H1 (cell line): ENCODE measurements at regions not wholly inside any gene's neighbourhood (a gene's known extent, or its start where the extent isn't known, plus 50 kb on each side); places are given as distances from the start of the nearest gene placed in this dataset.

Experiments used
- CTCF ChIA-PET: fragments of 300-600 bp; sonication (Branson Sonifier 250); formaldehyde crosslinking; loops from one replicate; lab custom pipeline; 2021; ENCODE audit not compliant: partially characterized antibody; lab: Charles Lee
- POLR2A ChIA-PET: fragments of 300-600 bp; sonication (Branson Sonifier 250); formaldehyde crosslinking; loops from one replicate; lab custom pipeline; 2021; ENCODE audit warnings: inconsistent platforms; ENCODE audit not compliant: partially characterized antibody; lab: Charles Lee
- DNase-seq, 2 experiments: peaks; one replicate each; pipeline versions ENCODE4 v3.0.0 to v3.0.0-alpha.2; 2010 to 2022; ENCODE audit warnings: low spot score in 2 of 2, low read depth in 1 of 2, mixed read lengths in 1 of 2
- FAIRE-seq: peaks from 2 replicates; lab custom pipeline; 2011; peaks lifted over from hg19 to GRCh38; lab: Jason Lieb, UNC
- H2AFZ ChIP-seq: 2 replicates; pipeline ENCODE4 v1.8.1; 2012; ENCODE audit warnings: low read length, inconsistent platforms
- H2AK5ac ChIP-seq: 2 replicates; pipeline ENCODE4 v1.6.1; 2013; ENCODE audit warnings: low read depth, low read length
- H2BK120ac ChIP-seq: replicated peaks from 2 replicates; pipeline ENCODE3; 2013; ENCODE audit warnings: low read depth, low read length, inconsistent platforms
- H2BK12ac ChIP-seq: 2 replicates; pipeline ENCODE4 v1.6.1; 2013; ENCODE audit warnings: low read depth, low read length
- H2BK15ac ChIP-seq: 2 replicates; pipeline ENCODE4 v1.6.1; 2013; ENCODE audit warnings: low read length
- H2BK20ac ChIP-seq: 2 replicates; pipeline ENCODE4 v1.6.1; 2013; ENCODE audit warnings: low read length
- H2BK5ac ChIP-seq: 2 replicates; pipeline ENCODE4 v1.6.1; 2013; ENCODE audit warnings: low read depth, low read length
- H3K14ac ChIP-seq: 2 replicates; pipeline ENCODE4 v1.6.1; 2013; ENCODE audit warnings: inconsistent platforms; ENCODE audit not compliant: insufficient read length
- H3K18ac ChIP-seq: 2 replicates; pipeline ENCODE4 v1.6.1; 2013; ENCODE audit warnings: low read length; ENCODE audit errors: extremely low read depth
- H3K23ac ChIP-seq: 2 replicates; pipeline ENCODE4 v1.6.1; 2013; ENCODE audit warnings: inconsistent platforms; ENCODE audit not compliant: insufficient read length
- H3K23me2 ChIP-seq: 2 replicates; pipeline ENCODE4 v1.6.1; 2013; ENCODE audit warnings: low read depth, low read length
- H3K27ac ChIP-seq: 2 replicates; pipeline ENCODE4 v1.6.1; 2011; ENCODE audit warnings: low read depth, low read length, inconsistent platforms
- H3K27me3 ChIP-seq, 4 experiments: replicated peaks in 1 of 4; 1 replicate in 1 of 4; 2 replicates in 3 of 4; pipeline versions ENCODE4 v1.6.1 to v1.8.1; 2011 to 2013; ENCODE audit warnings: low read length in 3 of 4, mild to moderate bottlenecking in 3 of 4, inconsistent platforms in 2 of 4, mixed read lengths in 2 of 4, moderate library complexity in 1 of 4; ENCODE audit not compliant: control insufficient read depth in 3 of 4, insufficient read depth in 3 of 4; ENCODE audit errors: extremely low read depth in 1 of 4
- H3K36me3 ChIP-seq, 4 experiments: 2 replicates each; pipeline versions ENCODE4 v1.6.1 to v1.8.1; 2011 to 2013; ENCODE audit warnings: mild to moderate bottlenecking in 4 of 4, low read length in 3 of 4, moderate library complexity in 2 of 4, control low read depth in 1 of 4, inconsistent platforms in 1 of 4; ENCODE audit not compliant: insufficient read depth in 4 of 4, control insufficient read depth in 2 of 4
- H3K4ac ChIP-seq: replicated peaks from 2 replicates; pipeline ENCODE3; 2013; ENCODE audit warnings: low read length, low read depth, mixed read lengths, inconsistent platforms; ENCODE audit not compliant: insufficient read length
- H3K4me1 ChIP-seq, 4 experiments: replicated peaks in 1 of 4; 1 replicate in 1 of 4; 2 replicates in 3 of 4; pipeline versions ENCODE4 v1.6.1 to v1.8.1; 2011 to 2013; ENCODE audit warnings: low read length in 3 of 4, inconsistent platforms in 2 of 4, mixed read lengths in 1 of 4; ENCODE audit not compliant: insufficient read depth in 4 of 4, control insufficient read depth in 3 of 4
- H3K4me2 ChIP-seq, 2 experiments: 2 replicates each; pipeline versions ENCODE4 v1.6.1 to v1.8.1; 2011 to 2013; ENCODE audit warnings: low read depth in 2 of 2, low read length in 2 of 2, control low read depth in 1 of 2, inconsistent platforms in 1 of 2, mild to moderate bottlenecking in 1 of 2; ENCODE audit not compliant: insufficient read depth in 1 of 2
- H3K4me3 ChIP-seq, 4 experiments: fragments of 200-600, 300-600 bp in 1 of 4; sonication (generic), shearing (Covaris generic), sonication (Bioruptor Twin) in 1 of 4; 2 replicates each; pipeline versions ENCODE4 v1.5.1 to v1.8.1; 2011 to 2016; ENCODE audit warnings: low read length in 4 of 4, low read depth in 3 of 4, control low read depth in 2 of 4, inconsistent platforms in 2 of 4, mild to moderate bottlenecking in 2 of 4, mixed read lengths in 1 of 4, moderate library complexity in 1 of 4; ENCODE audit not compliant: insufficient read depth in 2 of 4; ENCODE audit errors: extremely low read depth in 1 of 4
- H3K56ac ChIP-seq: replicated peaks from 2 replicates; pipeline ENCODE3; 2013; ENCODE audit warnings: low read depth, mild to moderate bottlenecking, mixed read lengths, low read length, inconsistent platforms; ENCODE audit not compliant: insufficient read length
- H3K79me1 ChIP-seq: 2 replicates; pipeline ENCODE4 v1.6.1; 2013; ENCODE audit warnings: low read depth, low read length, control low read depth
- H3K79me2 ChIP-seq, 2 experiments: 2 replicates each; pipeline versions ENCODE4 v1.6.1 to v1.8.1; 2012 to 2013; ENCODE audit warnings: low read length in 2 of 2, mild to moderate bottlenecking in 2 of 2, inconsistent platforms in 1 of 2; ENCODE audit not compliant: insufficient read depth in 2 of 2, control insufficient read depth in 1 of 2
- H3K9ac ChIP-seq, 4 experiments: replicated peaks in 1 of 4; 1 replicate in 1 of 4; 2 replicates in 3 of 4; pipeline versions ENCODE4 v1.6.1 to v1.8.1; 2011 to 2013; ENCODE audit warnings: low read depth in 3 of 4, low read length in 3 of 4, control low read depth in 2 of 4, mild to moderate bottlenecking in 2 of 4, moderate library complexity in 2 of 4, inconsistent platforms in 1 of 4; ENCODE audit errors: extremely low read depth in 1 of 4
- H3K9me3 ChIP-seq, 2 experiments: 2 replicates each; pipeline versions ENCODE4 v1.6.1 to v1.8.1; 2012 to 2013; ENCODE audit warnings: mild to moderate bottlenecking in 2 of 2, moderate library complexity in 2 of 2, control low read depth in 1 of 2, inconsistent platforms in 1 of 2, low read depth in 1 of 2, low read length in 1 of 2, mixed read lengths in 1 of 2; ENCODE audit not compliant: insufficient read depth in 2 of 2
- H4K20me1 ChIP-seq, 2 experiments: replicated peaks in 1 of 2; 2 replicates each; pipeline versions ENCODE3 to v1.8.1; 2011 to 2013; ENCODE audit warnings: inconsistent platforms in 2 of 2, low read length in 2 of 2, mild to moderate bottlenecking in 1 of 2; ENCODE audit not compliant: insufficient read depth in 2 of 2, control insufficient read depth in 1 of 2
- H4K5ac ChIP-seq: 2 replicates; pipeline ENCODE4 v1.6.1; 2013; ENCODE audit warnings: low read length, low read depth, mixed read lengths, inconsistent platforms; ENCODE audit not compliant: insufficient read length
- H4K8ac ChIP-seq: 2 replicates; pipeline ENCODE4 v1.8.0; 2013; ENCODE audit warnings: mild to moderate bottlenecking, moderate library complexity, low read length, inconsistent platforms; ENCODE audit not compliant: insufficient read depth; ENCODE audit errors: extremely low read depth
- H4K91ac ChIP-seq: replicated peaks from 2 replicates; pipeline ENCODE3; 2013; ENCODE audit warnings: low read length, mixed read lengths, inconsistent platforms; ENCODE audit not compliant: insufficient read length
- BACH1 ChIP-seq: IDR thresholded peaks from 2 replicates; pipeline ENCODE4 v1.6.1; 2012; ENCODE audit warnings: low read length, improper control_type of control experiment
- CEBPB ChIP-seq: IDR thresholded peaks from 2 replicates; pipeline ENCODE4 v1.6.1; 2012; ENCODE audit warnings: low read depth, low read length
- CHD2 ChIP-seq: IDR thresholded peaks from 2 replicates; pipeline ENCODE4 v1.6.1; 2012; ENCODE audit warnings: low read length, improper control_type of control experiment
- EGR1 ChIP-seq: IDR thresholded peaks from 2 replicates; pipeline ENCODE4 v1.6.1; 2011; ENCODE audit warnings: low read depth, low read length, borderline replicate concordance
- GTF2F1 ChIP-seq: IDR thresholded peaks from 2 replicates; pipeline ENCODE4 v1.6.1; 2012; ENCODE audit warnings: low read depth, low read length, improper control_type of control experiment, borderline replicate concordance
- KDM4A ChIP-seq: IDR thresholded peaks from one replicate; pipeline ENCODE4 v1.7.1; 2012; ENCODE audit warnings: low read depth, mild to moderate bottlenecking, moderate library complexity, low read length, inconsistent platforms; ENCODE audit not compliant: severe bottlenecking
- MAFK ChIP-seq: IDR thresholded peaks from 2 replicates; pipeline ENCODE4 v1.6.1; 2012; ENCODE audit warnings: low read depth, mild to moderate bottlenecking, improper control_type of control experiment, low read length
- NRF1 ChIP-seq: IDR thresholded peaks from 2 replicates; pipeline ENCODE4 v1.6.1; 2011; ENCODE audit warnings: mild to moderate bottlenecking, low read depth, low read length, improper control_type of control experiment
- POU5F1 ChIP-seq: IDR thresholded peaks from 2 replicates; pipeline ENCODE4 v1.6.1; 2011; ENCODE audit warnings: low read depth, mild to moderate bottlenecking, low read length, moderate library complexity
- RAD21 ChIP-seq, 2 experiments: IDR thresholded peaks in 1 of 2; conservative IDR thresholded peaks in 1 of 2; 2 replicates each; pipeline ENCODE4 v1.6.1; 2011; ENCODE audit warnings: low read depth in 2 of 2, low read length in 2 of 2, improper control_type of control experiment in 1 of 2, inconsistent platforms in 1 of 2, mild to moderate bottlenecking in 1 of 2, moderate library complexity in 1 of 2
- SP4 ChIP-seq: IDR thresholded peaks from 2 replicates; pipeline ENCODE4 v1.6.1; 2012; ENCODE audit warnings: low read length, inconsistent platforms
- SRF ChIP-seq: IDR thresholded peaks from 2 replicates; pipeline ENCODE4 v1.6.1; 2011; ENCODE audit warnings: mild to moderate bottlenecking, low read depth, low read length, moderate library complexity
- TBP ChIP-seq: IDR thresholded peaks from 2 replicates; pipeline ENCODE4 v1.6.1; 2011; ENCODE audit warnings: low read depth, low read length, improper control_type of control experiment
- WGBS, 2 experiments: shearing (Covaris generic) in 1 of 2; methylation state at CpG; one replicate each; pipeline versions ENCODE4 v1.1.6 to v1.1.7; 2013 to 2015; ENCODE audit warnings: low lambda C conversion rate in 2 of 2, mixed read lengths in 2 of 2, inconsistent platforms in 1 of 2, low coverage in 1 of 2, missing lambda C conversion rate in 1 of 2; ENCODE audit not compliant: insufficient replicate concordance in 2 of 2, insufficient coverage in 1 of 2, insufficient read length in 1 of 2; ENCODE audit errors: extremely low coverage in 1 of 2, missing lambda C conversion rate in 1 of 2; 5-methylcytosine and 5-hydroxymethylcytosine counted together
- TF ChIP-seq, protein P1 (sequence below): IDR thresholded peaks from 2 replicates; pipeline ENCODE4 v1.6.1; 2012; ENCODE audit warnings: inconsistent platforms

DNA sequence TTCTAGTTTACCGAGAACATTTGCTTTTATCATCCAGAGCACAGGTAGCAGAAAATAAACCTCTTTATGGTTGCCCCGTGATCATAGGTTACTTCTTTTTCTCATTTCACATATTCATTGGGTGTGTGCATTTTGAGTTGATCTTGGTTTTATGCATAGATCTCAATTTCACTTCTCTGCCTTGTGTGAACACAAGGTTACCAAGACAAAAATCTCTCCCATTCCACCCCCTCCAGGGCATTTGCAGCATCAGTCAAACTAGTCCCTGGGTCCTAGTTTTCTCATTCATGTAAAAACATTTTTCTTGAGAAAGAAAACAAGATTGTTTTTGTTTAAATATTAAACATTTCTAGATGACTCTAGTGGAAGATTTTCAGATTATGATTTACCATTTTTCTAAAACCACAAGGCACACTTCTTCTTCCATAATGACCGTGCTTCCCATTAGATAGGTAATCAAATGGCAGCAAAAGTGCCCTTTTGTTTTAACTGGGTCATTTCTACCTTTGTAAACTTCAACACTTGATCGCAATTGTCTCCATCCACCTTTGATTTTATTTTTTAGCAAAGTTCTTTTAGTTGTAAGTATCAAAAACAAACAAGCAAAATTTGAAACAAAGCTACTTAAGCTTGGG lies 526.6 kb upstream of the CADM1 start:
- no peak overlapping the region for H4K5ac ChIP-seq
- no peak overlapping the region for H3K4ac ChIP-seq
- no peak overlapping the region for H3K18ac ChIP-seq
- H3K23ac ChIP-seq = no peak overlapping the region
- H4K91ac ChIP-seq = no peak overlapping the region
- peaks cover 0 to 1% of the 10 kb centered on the region in 2 experiments for H4K20me1 ChIP-seq
- DNase-seq (no peak), FAIRE-seq (no peak)
- peaks cover 0 to 5% (median 1%) of the 10 kb centered on the region in 4 experiments; a peak in 3 of 7 replicates for H3K4me1 ChIP-seq
- H3K14ac ChIP-seq = no peak overlapping the region
- ChIA-PET POLR2A (no interaction called here), CTCF (interaction anchor here (0.8 to 1.6 kb wide), 4 partner anchors 9 to 144 kb away, joined by 3 to 4 read pairs (median 4); no protein-coding TSS in a partner anchor)
- H2BK120ac ChIP-seq = no peak overlapping the region
- H3K23me2 ChIP-seq = no peaks in the 10 kb centered on the region
- no peak overlapping the region for H3K4me3 ChIP-seq
- no peak overlapping the region for H3K4me2 ChIP-seq
- no peak overlapping the region for H2BK5ac ChIP-seq
- no peak overlapping the region for H3K9ac ChIP-seq
- no peak overlapping the region for H2AK5ac ChIP-seq
- H3K79me2 ChIP-seq = no peaks in the 10 kb centered on the region
- H3K27me3 ChIP-seq = no peaks in the 10 kb centered on the region
- H3K36me3 ChIP-seq = no peaks in the 10 kb centered on the region
- no peak overlapping the region for H3K56ac ChIP-seq
- no peak overlapping the region for H2BK15ac ChIP-seq
- H2BK12ac ChIP-seq = no peak overlapping the region
- 91% methylated on average over 4 of the region's 4 CpGs; no CpG with 5 or more reads in 1 of the 2 experiments for WGBS, 2 experiments
- no peak overlapping the region for H2BK20ac ChIP-seq
- H3K79me1 ChIP-seq = no peaks in the 10 kb centered on the region
- H3K27ac ChIP-seq = no peak overlapping the region
- no peak overlapping the region for H4K8ac ChIP-seq
- no peak overlapping the region for H2AFZ ChIP-seq
- no peak for TF ChIP-seq TBP
- TF ChIP-seq GTF2F1 = no peak
- no peak for TF ChIP-seq NRF1
- TF ChIP-seq, protein P1, sequence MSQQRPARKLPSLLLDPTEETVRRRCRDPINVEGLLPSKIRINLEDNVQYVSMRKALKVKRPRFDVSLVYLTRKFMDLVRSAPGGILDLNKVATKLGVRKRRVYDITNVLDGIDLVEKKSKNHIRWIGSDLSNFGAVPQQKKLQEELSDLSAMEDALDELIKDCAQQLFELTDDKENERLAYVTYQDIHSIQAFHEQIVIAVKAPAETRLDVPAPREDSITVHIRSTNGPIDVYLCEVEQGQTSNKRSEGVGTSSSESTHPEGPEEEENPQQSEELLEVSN = no peak
- TF ChIP-seq CEBPB = no peak
- no peak for TF ChIP-seq SRF
- no peak for TF ChIP-seq POU5F1
- no peak for TF ChIP-seq SP4
- TF ChIP-seq EGR1 = no peak
- TF ChIP-seq BACH1 = no peak
- TF ChIP-seq RAD21 (IDR thresholded peaks at IDR 0.05 in 1 of 2, conservative IDR thresholded peaks at IDR 0.05 in 1 of 2; ENCODE audit: low read depth in 2 of 2, low read length in 2 of 2) = no peak
- TF ChIP-seq KDM4A = no peak
- no peak for TF ChIP-seq MAFK
- TF ChIP-seq CHD2 = no peak
- H3K9me3 ChIP-seq = no peaks in the 10 kb centered on the region
